ENCODE measurements at regions not wholly inside any gene's neighbourhood (a gene's known extent, or its start where the extent isn't known, plus 50 kb on each side); places are given as distances from the start of the nearest gene placed in this dataset.

DNA sequence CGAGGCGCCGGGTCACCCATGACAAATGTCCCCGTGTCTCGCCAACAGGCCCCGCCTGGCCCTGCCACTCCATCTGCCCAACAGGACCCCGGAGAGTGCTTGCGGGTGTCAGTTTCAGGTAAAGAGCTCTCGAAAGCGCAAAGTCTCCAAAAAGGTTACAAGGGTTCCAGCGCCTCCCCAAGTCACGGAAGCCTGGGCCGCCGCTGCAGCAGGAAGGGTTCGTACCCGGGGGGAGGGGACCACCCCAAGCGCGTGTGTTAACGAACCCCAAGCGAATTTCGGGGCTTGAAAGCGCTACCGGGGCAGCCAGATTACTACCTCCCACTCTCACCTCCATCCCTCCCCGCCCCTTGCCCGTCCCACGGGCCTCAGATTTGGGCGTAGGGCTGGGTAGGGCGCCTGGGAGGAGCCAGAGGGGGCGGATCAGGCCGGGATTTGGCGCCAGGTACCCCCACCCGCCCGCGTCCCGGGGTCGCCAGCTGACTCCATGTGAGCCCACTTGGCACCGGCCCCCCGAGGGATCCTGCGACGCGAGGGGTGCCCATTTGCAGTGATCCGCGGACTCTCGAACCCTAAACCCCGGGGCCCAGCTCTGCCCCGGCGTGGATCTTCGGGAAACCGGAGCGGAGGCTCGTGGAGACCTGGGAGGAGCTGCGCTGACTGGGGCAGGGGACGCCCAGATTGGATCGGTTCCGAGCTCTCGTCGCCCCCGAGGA lies 85.9 kb downstream of the NR2F2 start:
- H2AFZ ChIP-seq (ENCODE audit: low read length) = peak overlapping the region; percentile 64
- no peaks in the 10 kb centered on the region for H3K36me3 ChIP-seq (ENCODE audit: control insufficient read depth, insufficient read depth, low read length)
- H4K20me1 ChIP-seq (ENCODE audit: control insufficient read depth, extremely low read depth, insufficient read depth, low read length) = no peaks in the 10 kb centered on the region
- H3K79me2 ChIP-seq (ENCODE audit: control insufficient read depth, insufficient read depth, low read length) = no peaks in the 10 kb centered on the region
- no peaks in the 10 kb centered on the region for H3K9me3 ChIP-seq (ENCODE audit: control insufficient read depth, insufficient read depth, low read depth, low read length)
- H3K4me1 ChIP-seq (ENCODE audit: control insufficient read depth, extremely low read depth, insufficient read depth, low read length) = no peaks in the 10 kb centered on the region
- peaks cover 41% of the 10 kb centered on the region for H3K27me3 ChIP-seq (ENCODE audit: control insufficient read depth, insufficient read depth, low read length)
- H3K9ac ChIP-seq (ENCODE audit: insufficient read depth, low read length) = no peak overlapping the region
- no peak overlapping the region for H3K27ac ChIP-seq (ENCODE audit: insufficient read depth, low read length)
- no peak for TF ChIP-seq EZH2 (IDR thresholded peaks at IDR 0.05; ENCODE audit: low read length, missing control alignments)
- TF ChIP-seq, protein P1, sequence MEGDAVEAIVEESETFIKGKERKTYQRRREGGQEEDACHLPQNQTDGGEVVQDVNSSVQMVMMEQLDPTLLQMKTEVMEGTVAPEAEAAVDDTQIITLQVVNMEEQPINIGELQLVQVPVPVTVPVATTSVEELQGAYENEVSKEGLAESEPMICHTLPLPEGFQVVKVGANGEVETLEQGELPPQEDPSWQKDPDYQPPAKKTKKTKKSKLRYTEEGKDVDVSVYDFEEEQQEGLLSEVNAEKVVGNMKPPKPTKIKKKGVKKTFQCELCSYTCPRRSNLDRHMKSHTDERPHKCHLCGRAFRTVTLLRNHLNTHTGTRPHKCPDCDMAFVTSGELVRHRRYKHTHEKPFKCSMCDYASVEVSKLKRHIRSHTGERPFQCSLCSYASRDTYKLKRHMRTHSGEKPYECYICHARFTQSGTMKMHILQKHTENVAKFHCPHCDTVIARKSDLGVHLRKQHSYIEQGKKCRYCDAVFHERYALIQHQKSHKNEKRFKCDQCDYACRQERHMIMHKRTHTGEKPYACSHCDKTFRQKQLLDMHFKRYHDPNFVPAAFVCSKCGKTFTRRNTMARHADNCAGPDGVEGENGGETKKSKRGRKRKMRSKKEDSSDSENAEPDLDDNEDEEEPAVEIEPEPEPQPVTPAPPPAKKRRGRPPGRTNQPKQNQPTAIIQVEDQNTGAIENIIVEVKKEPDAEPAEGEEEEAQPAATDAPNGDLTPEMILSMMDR (conservative IDR thresholded peaks at IDR 0.05 in 1 of 2, IDR thresholded peaks at IDR 0.05 in 1 of 2; ENCODE audit: low read depth in 1 of 2, low read length in 2 of 2) = no peak
- peak overlapping the region; percentile 21 to 48 (median 30) for H3K4me3 ChIP-seq (replicated peaks in 1 of 4; ENCODE audit: control extremely low read depth in 1 of 4, insufficient read depth in 1 of 4, low read depth in 3 of 4, low read length in 4 of 4)
- peak overlapping the region; percentile 79 for H3K4me2 ChIP-seq (ENCODE audit: extremely low read depth, insufficient read depth, low read length)
- no peak for DNase-seq (ENCODE audit: low read depth in 2 of 2)

DNA sequence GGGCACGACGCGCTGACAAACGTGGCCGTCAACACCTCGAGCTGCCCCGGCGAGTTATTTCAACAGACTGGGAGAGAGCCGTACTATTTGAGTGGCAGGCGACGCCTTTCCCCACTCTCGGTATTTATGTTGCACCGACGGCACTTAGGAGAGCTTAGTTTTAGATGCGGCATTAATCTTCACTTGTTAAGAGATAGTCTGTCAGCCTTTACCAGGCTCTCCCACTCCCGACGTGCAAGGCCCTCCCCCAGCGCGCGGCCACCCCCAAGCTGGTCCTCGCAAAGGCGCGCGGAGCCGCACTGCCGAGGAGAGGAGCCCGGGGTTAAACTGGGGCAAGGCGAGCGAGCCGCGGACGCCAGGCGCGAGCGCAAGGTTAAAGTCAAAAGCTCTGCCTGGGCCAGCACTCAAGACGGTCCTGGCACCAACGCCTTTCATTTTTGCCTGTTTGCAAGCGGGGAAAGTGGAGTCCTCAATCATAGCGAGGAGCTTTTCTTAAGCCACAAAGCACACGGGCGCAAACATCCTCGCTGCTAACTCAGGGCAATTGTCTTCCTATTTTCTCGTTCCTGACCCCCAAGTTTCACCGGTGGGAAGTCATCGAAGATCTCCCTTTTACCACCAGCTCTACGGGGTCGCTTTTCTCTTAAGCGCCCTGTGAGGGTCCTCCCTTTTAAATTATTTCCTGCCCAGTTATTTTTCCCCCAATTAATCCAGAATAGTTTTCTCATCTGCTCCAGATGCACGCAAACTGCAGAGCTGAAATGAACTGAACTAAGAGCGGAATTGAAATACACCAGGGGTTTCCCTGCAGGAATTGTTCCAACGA lies 86.6 kb downstream of the NR2F2 start:
- peak; percentile 91 for TF ChIP-seq EZH2 (IDR thresholded peaks at IDR 0.05; ENCODE audit: low read length, missing control alignments)
- TF ChIP-seq, protein P1 (conservative IDR thresholded peaks at IDR 0.05 in 1 of 2, IDR thresholded peaks at IDR 0.05 in 1 of 2; ENCODE audit: low read depth in 1 of 2, low read length in 2 of 2) = no peak
- peaks cover 37% of the 10 kb centered on the region for H3K27me3 ChIP-seq (ENCODE audit: control insufficient read depth, insufficient read depth, low read length)
- H3K4me2 ChIP-seq (ENCODE audit: extremely low read depth, insufficient read depth, low read length) = peak overlapping the region; percentile 79
- H3K9ac ChIP-seq (ENCODE audit: insufficient read depth, low read length) = no peak overlapping the region
- H3K4me1 ChIP-seq (ENCODE audit: control insufficient read depth, extremely low read depth, insufficient read depth, low read length) = no peaks in the 10 kb centered on the region
- H2AFZ ChIP-seq (ENCODE audit: low read length) = peak overlapping the region; percentile 64
- H4K20me1 ChIP-seq (ENCODE audit: control insufficient read depth, extremely low read depth, insufficient read depth, low read length) = no peaks in the 10 kb centered on the region
- no peaks in the 10 kb centered on the region for H3K36me3 ChIP-seq (ENCODE audit: control insufficient read depth, insufficient read depth, low read length)
- peak overlapping the region; percentile 21 to 48 (median 30) for H3K4me3 ChIP-seq (replicated peaks in 1 of 4; ENCODE audit: control extremely low read depth in 1 of 4, insufficient read depth in 1 of 4, low read depth in 3 of 4, low read length in 4 of 4)
- H3K79me2 ChIP-seq (ENCODE audit: control insufficient read depth, insufficient read depth, low read length) = no peaks in the 10 kb centered on the region
- peak; percentile 9 to 44 for DNase-seq (ENCODE audit: low read depth in 2 of 2)
- H3K9me3 ChIP-seq (ENCODE audit: control insufficient read depth, insufficient read depth, low read depth, low read length) = no peaks in the 10 kb centered on the region
- H3K27ac ChIP-seq (ENCODE audit: insufficient read depth, low read length) = no peak overlapping the region

DNA sequence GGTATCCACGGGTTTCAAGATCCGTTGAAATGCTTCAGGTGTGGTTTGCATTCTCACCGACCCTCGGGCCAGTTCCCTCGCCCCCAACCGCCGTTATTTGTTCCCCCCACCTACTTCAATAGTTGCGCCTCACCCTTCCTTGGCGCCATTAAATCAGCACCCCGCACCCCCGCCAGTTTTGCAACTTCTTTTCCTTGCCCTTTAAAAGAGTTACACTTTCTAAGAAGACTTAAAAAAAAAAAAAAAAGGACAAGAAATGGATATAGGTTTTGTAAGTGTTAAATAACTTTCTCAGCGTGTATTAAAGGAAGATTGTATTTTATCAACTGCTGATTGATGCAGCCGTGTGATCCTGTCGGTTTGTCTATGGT lies 87.2 kb downstream of the NR2F2 start:
- no peaks in the 10 kb centered on the region for H3K36me3 ChIP-seq (ENCODE audit: control insufficient read depth, insufficient read depth, low read length)
- peaks cover 34% of the 10 kb centered on the region for H3K27me3 ChIP-seq (ENCODE audit: control insufficient read depth, insufficient read depth, low read length)
- DNase-seq (ENCODE audit: low read depth in 2 of 2) = no peak
- H3K4me2 ChIP-seq (ENCODE audit: extremely low read depth, insufficient read depth, low read length) = no peak overlapping the region
- H3K4me1 ChIP-seq (ENCODE audit: control insufficient read depth, extremely low read depth, insufficient read depth, low read length) = no peaks in the 10 kb centered on the region
- no peak overlapping the region for H3K9ac ChIP-seq (ENCODE audit: insufficient read depth, low read length)
- no peaks in the 10 kb centered on the region for H3K79me2 ChIP-seq (ENCODE audit: control insufficient read depth, insufficient read depth, low read length)
- no peak overlapping the region for H2AFZ ChIP-seq (ENCODE audit: low read length)
- H3K27ac ChIP-seq (ENCODE audit: insufficient read depth, low read length) = no peak overlapping the region
- no peak for TF ChIP-seq EZH2 (IDR thresholded peaks at IDR 0.05; ENCODE audit: low read length, missing control alignments)
- TF ChIP-seq, protein P1 (conservative IDR thresholded peaks at IDR 0.05 in 1 of 2, IDR thresholded peaks at IDR 0.05 in 1 of 2; ENCODE audit: low read depth in 1 of 2, low read length in 2 of 2) = no peak
- no peaks in the 10 kb centered on the region for H3K9me3 ChIP-seq (ENCODE audit: control insufficient read depth, insufficient read depth, low read depth, low read length)
- H3K4me3 ChIP-seq (replicated peaks in 1 of 4; ENCODE audit: control extremely low read depth in 1 of 4, insufficient read depth in 1 of 4, low read depth in 3 of 4, low read length in 4 of 4) = no peak overlapping the region
- no peaks in the 10 kb centered on the region for H4K20me1 ChIP-seq (ENCODE audit: control insufficient read depth, extremely low read depth, insufficient read depth, low read length)

Measured in fibroblast of lung (primary cell).